Mesendoderm (in vitro differentiated cells): ENCODE measurements at regions not wholly inside any gene's neighbourhood (a gene's known extent, or its start where the extent isn't known, plus 50 kb on each side); places are given as distances from the start of the nearest gene placed in this dataset.

ENCODE experiments used
- DNase-seq: peaks from one replicate; pipeline ENCODE4 v3.0.0; 2013
- H2AK5ac ChIP-seq: 2 replicates; pipeline ENCODE4 v1.6.1; 2013; ENCODE audit warnings: low read length, inconsistent platforms
- H2BK120ac ChIP-seq: 2 replicates; pipeline ENCODE4 v1.6.1; 2013; ENCODE audit warnings: low read depth, mild to moderate bottlenecking, low read length, moderate library complexity, mixed read lengths
- H2BK15ac ChIP-seq: replicated peaks from 2 replicates; pipeline ENCODE4 v1.6.1; 2013; ENCODE audit warnings: low read depth, mild to moderate bottlenecking, moderate library complexity
- H2BK5ac ChIP-seq: 2 replicates; pipeline ENCODE4 v1.6.1; 2013; ENCODE audit warnings: low read length, inconsistent platforms
- H3K18ac ChIP-seq: 2 replicates; pipeline ENCODE4 v1.6.1; 2013; ENCODE audit warnings: mild to moderate bottlenecking, low read length, mixed read lengths
- H3K23ac ChIP-seq: one replicate; pipeline ENCODE4 v1.6.1; 2013; ENCODE audit warnings: low read length
- H3K27ac ChIP-seq: 2 replicates; pipeline ENCODE4 v1.5.1; 2013; ENCODE audit warnings: low read depth, mild to moderate bottlenecking, inconsistent platforms, low read length, moderate library complexity
- H3K27me3 ChIP-seq: 2 replicates; pipeline ENCODE4 v1.6.1; 2013; ENCODE audit warnings: low read length, control low read depth, mild to moderate bottlenecking, inconsistent platforms; ENCODE audit not compliant: insufficient read depth, poor library complexity
- H3K36me3 ChIP-seq: 2 replicates; pipeline ENCODE4 v1.6.1; 2013; ENCODE audit warnings: low read length, inconsistent platforms; ENCODE audit not compliant: control insufficient read depth, insufficient read depth
- H3K4ac ChIP-seq: one replicate; pipeline ENCODE4 v1.6.1; 2013; ENCODE audit warnings: low read depth, mild to moderate bottlenecking, low read length, moderate library complexity
- H3K4me1 ChIP-seq: 2 replicates; pipeline ENCODE4 v1.6.1; 2013; ENCODE audit warnings: low read depth, low read length, inconsistent platforms; ENCODE audit not compliant: control insufficient read depth
- H3K4me2 ChIP-seq: 2 replicates; pipeline ENCODE4 v1.6.1; 2013; ENCODE audit warnings: low read length
- H3K4me3 ChIP-seq: 2 replicates; pipeline ENCODE4 v1.5.1; 2013; ENCODE audit warnings: mild to moderate bottlenecking, low read length
- H3K56ac ChIP-seq: one replicate; pipeline ENCODE4 v1.6.1; 2013; ENCODE audit warnings: low read length
- H3K79me1 ChIP-seq: 2 replicates; pipeline ENCODE4 v1.6.1; 2013; ENCODE audit warnings: low read length, inconsistent platforms
- H3K79me2 ChIP-seq: 2 replicates; pipeline ENCODE4 v1.6.1; 2013; ENCODE audit warnings: mild to moderate bottlenecking, low read length; ENCODE audit not compliant: control insufficient read depth, insufficient read depth
- H3K9ac ChIP-seq: 2 replicates; pipeline ENCODE4 v1.6.1; 2013; ENCODE audit warnings: low read length, inconsistent platforms
- H4K5ac ChIP-seq: one replicate; pipeline ENCODE4 v1.6.1; 2013; ENCODE audit warnings: low read length
- H4K8ac ChIP-seq: one replicate; pipeline ENCODE4 v1.6.1; 2013; ENCODE audit warnings: low read depth, mild to moderate bottlenecking, control low read depth, low read length, moderate library complexity
- WGBS: extraction: QIAGEN DNeasy Blood & Tissue Kit; methylation state at CpG from one replicate; pipeline ENCODE4 v1.1.7; 2013; ENCODE audit warnings: low lambda C conversion rate, missing lambda C conversion rate; ENCODE audit not compliant: insufficient coverage; ENCODE audit errors: extremely low coverage; 5-methylcytosine and 5-hydroxymethylcytosine counted together

- Histone ChIP-seq H3K79me2 (no peaks in the 10 kb centered on the region), H3K4ac (no peak overlapping the region), H2AK5ac (no peak overlapping the region), H3K79me1 (no peaks in the 10 kb centered on the region), H3K27me3 (no peaks in the 10 kb centered on the region), H2BK15ac (no peak overlapping the region), H3K23ac (no peak overlapping the region), H2BK120ac (no peak overlapping the region), H3K9ac (no peak overlapping the region), H3K4me2 (no peak overlapping the region), H2BK5ac (no peak overlapping the region), H3K27ac (no peak overlapping the region), H3K4me3 (no peak overlapping the region), H3K36me3 (no peaks in the 10 kb centered on the region), H4K8ac (no peak overlapping the region), H4K5ac (no peak overlapping the region), H3K18ac (no peak overlapping the region), H3K4me1 (no peaks in the 10 kb centered on the region), H3K56ac (no peak overlapping the region)
- no CpG with 5 or more reads among the region's 12 CpGs for WGBS
- no peak for DNase-seq
Observed at GRCh38 chr6:8530785-8531435, 95.6 kb upstream of the SLC35B3 start.

- Histone ChIP-seq H3K4me1 (no peaks in the 10 kb centered on the region), H3K79me1 (no peaks in the 10 kb centered on the region), H3K79me2 (no peaks in the 10 kb centered on the region), H3K36me3 (no peaks in the 10 kb centered on the region), H2BK15ac (no peak overlapping the region), H2AK5ac (no peak overlapping the region), H3K4ac (no peak overlapping the region), H3K27ac (no peak overlapping the region), H3K4me2 (no peak overlapping the region), H3K56ac (no peak overlapping the region), H4K5ac (no peak overlapping the region), H3K23ac (no peak overlapping the region), H3K18ac (no peak overlapping the region), H2BK5ac (no peak overlapping the region), H3K4me3 (no peak overlapping the region), H3K27me3 (no peaks in the 10 kb centered on the region), H2BK120ac (no peak overlapping the region), H4K8ac (no peak overlapping the region), H3K9ac (no peak overlapping the region)
- no peak for DNase-seq
- no CpG with 5 or more reads among the region's 2 CpGs for WGBS
Observed at GRCh38 chr6:8529250-8529649, 93.9 kb upstream of the SLC35B3 start.

- Histone ChIP-seq H3K18ac (no peak overlapping the region), H3K27ac (no peak overlapping the region), H3K56ac (no peak overlapping the region), H3K79me1 (no peaks in the 10 kb centered on the region), H3K4me1 (no peaks in the 10 kb centered on the region), H2BK120ac (no peak overlapping the region), H3K36me3 (no peaks in the 10 kb centered on the region), H3K4me3 (no peak overlapping the region), H3K4ac (no peak overlapping the region), H2BK15ac (no peak overlapping the region), H3K27me3 (no peaks in the 10 kb centered on the region), H4K5ac (no peak overlapping the region), H3K4me2 (no peak overlapping the region), H3K9ac (no peak overlapping the region), H2BK5ac (no peak overlapping the region), H4K8ac (no peak overlapping the region), H2AK5ac (no peak overlapping the region), H3K79me2 (no peaks in the 10 kb centered on the region), H3K23ac (no peak overlapping the region)
- WGBS = no CpG with 5 or more reads among the region's 1 CpG
- DNase-seq = no peak
Observed at GRCh38 chr6:8527818-8528217, 92.5 kb upstream of the SLC35B3 start.

- Histone ChIP-seq H3K36me3 (no peaks in the 10 kb centered on the region), H3K56ac (no peak overlapping the region), H3K27me3 (no peaks in the 10 kb centered on the region), H3K79me1 (no peaks in the 10 kb centered on the region), H2BK5ac (no peak overlapping the region), H3K79me2 (no peaks in the 10 kb centered on the region), H3K27ac (no peak overlapping the region), H4K5ac (no peak overlapping the region), H3K9ac (no peak overlapping the region), H2BK120ac (no peak overlapping the region), H3K4me2 (no peak overlapping the region), H2BK15ac (no peak overlapping the region), H4K8ac (no peak overlapping the region), H3K4ac (no peak overlapping the region), H3K4me3 (no peak overlapping the region), H3K23ac (no peak overlapping the region), H2AK5ac (no peak overlapping the region), H3K18ac (no peak overlapping the region), H3K4me1 (no peaks in the 10 kb centered on the region)
- DNase-seq = no peak
- no CpG with 5 or more reads among the region's 7 CpGs for WGBS
Observed at GRCh38 chr6:8526624-8527023, 91.3 kb upstream of the SLC35B3 start.

- WGBS = no CpG with 5 or more reads among the region's 1 CpG
- no peak overlapping the region for H3K23ac ChIP-seq
Observed at GRCh38 chr6:8525370-8525769, 90.0 kb upstream of the SLC35B3 start.

GRCh38 chr6:8513174-8513573, 77.8 kb upstream of the SLC35B3 start:
- no peak overlapping the region for H3K18ac ChIP-seq
- no peak overlapping the region for H3K23ac ChIP-seq
- no peak overlapping the region for H3K4ac ChIP-seq
- no peak overlapping the region for H3K56ac ChIP-seq
- no peak for DNase-seq
- H3K27me3 ChIP-seq = no peaks in the 10 kb centered on the region
- H3K4me2 ChIP-seq = no peak overlapping the region
- H2BK5ac ChIP-seq = no peak overlapping the region
- H3K36me3 ChIP-seq = no peaks in the 10 kb centered on the region
- no peak overlapping the region for H2BK15ac ChIP-seq
- WGBS = no CpG with 5 or more reads among the region's 1 CpG
- no peak overlapping the region for H3K27ac ChIP-seq
- H4K5ac ChIP-seq = no peak overlapping the region
- no peaks in the 10 kb centered on the region for H3K79me2 ChIP-seq
- no peak overlapping the region for H2BK120ac ChIP-seq
- no peak overlapping the region for H3K9ac ChIP-seq
- H3K4me3 ChIP-seq = no peak overlapping the region
- H2AK5ac ChIP-seq = no peak overlapping the region
- H3K4me1 ChIP-seq = no peaks in the 10 kb centered on the region
- H3K79me1 ChIP-seq = no peaks in the 10 kb centered on the region
- H4K8ac ChIP-seq = no peak overlapping the region

More at GRCh38 chr6:8525370-8525769, 90.0 kb upstream of the SLC35B3 start:
- DNase-seq = no peak
- Histone ChIP-seq H3K27ac (no peak overlapping the region), H4K8ac (no peak overlapping the region), H3K18ac (no peak overlapping the region), H2AK5ac (no peak overlapping the region), H2BK5ac (no peak overlapping the region), H3K36me3 (no peaks in the 10 kb centered on the region), H3K27me3 (no peaks in the 10 kb centered on the region), H3K4ac (no peak overlapping the region), H2BK15ac (no peak overlapping the region), H2BK120ac (no peak overlapping the region), H3K4me2 (no peak overlapping the region), H4K5ac (no peak overlapping the region), H3K4me3 (no peak overlapping the region), H3K79me2 (no peaks in the 10 kb centered on the region), H3K79me1 (no peaks in the 10 kb centered on the region), H3K56ac (no peak overlapping the region), H3K4me1 (no peaks in the 10 kb centered on the region), H3K9ac (no peak overlapping the region)
